Stimulated activated CD4-positive, alpha-beta T cell treated with anti-CD3 and anti-CD28 coated beads, TNF-alpha, amount 100 ng/mL, for 1 hour (primary cell): ENCODE measurements at regions not wholly inside any gene's neighbourhood (a gene's known extent, or its start where the extent isn't known, plus 50 kb on each side); places are given as distances from the start of the nearest gene placed in this dataset.
A peak's percentile ranks its signal among the peaks of the same experiment; 100 is the strongest.

Source experiments
- DNase-seq, 3 donors: peaks; one replicate each; pipeline ENCODE4 v3.0.0-alpha.2; 2020; ENCODE audit warnings: low read depth in 3 of 3, low spot score in 1 of 3

DNA sequence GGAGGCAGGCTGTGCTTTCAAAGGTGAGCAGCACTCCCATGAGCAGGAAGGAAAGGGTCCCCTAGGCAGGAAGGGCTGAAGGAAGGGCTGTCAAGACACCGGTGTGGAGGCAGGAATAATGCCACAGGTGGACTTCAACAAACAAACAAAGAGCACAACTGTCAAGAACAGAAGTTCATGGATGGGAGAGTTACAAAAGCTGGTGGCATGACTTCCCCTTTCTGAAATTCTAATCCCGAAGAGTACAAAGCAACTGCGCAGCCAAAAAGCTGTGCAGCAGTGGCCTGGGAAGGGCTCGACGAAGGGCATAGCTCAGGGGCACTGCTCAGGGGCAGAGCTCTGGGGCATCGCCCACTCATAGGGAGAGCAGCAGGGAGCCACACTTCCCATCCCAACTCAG, 582.3 kb upstream of the DIPK2B start:
- DNase-seq, result no peak

- no peak for DNase-seq
These were observed 581.4 kb upstream of the DIPK2B start for GRCh38 chrX:45781901-45782553.

DNA sequence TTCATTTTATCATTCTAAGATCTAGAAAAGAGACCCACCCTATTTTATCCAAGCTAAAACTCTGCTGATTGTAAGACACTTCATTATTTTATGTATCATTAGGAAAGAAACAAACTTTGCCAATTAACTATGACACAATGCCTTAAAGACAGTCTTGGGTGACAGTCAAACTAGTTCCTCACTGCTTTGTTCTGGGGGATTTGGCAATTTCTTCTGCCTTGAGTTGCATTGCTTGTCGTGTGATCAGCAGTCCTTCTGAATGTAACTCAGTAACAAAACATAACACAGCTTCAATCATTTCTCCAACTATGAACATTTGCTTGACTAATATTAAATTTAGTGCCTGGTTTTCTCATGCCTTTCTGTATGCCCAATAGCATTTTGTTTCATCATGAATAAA, 577.9 kb upstream of the DIPK2B start:
- no peak for DNase-seq

DNA sequence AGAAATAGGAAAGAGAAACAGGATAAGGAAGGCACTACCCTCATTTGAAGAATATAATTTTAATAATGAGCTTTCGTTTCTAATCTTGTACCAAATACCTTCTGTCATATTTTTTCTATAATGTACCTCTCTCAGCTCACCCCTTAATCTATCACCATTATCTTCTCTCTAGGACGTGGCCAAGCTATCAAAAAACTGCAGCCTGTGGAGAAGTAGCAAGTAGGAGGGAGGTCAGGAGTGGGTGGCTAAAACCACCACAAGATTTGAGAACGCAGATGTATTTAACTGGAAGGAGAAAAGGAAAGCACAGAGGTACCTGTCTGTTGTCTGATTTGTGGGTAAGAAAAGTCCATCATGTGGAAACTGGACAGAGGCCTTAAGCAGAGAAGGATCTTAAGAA, 576.7 kb upstream of the DIPK2B start:
- DNase-seq, result no peak

- no peak for DNase-seq
These were observed 574.8 kb upstream of the DIPK2B start for GRCh38 chrX:45775468-45775867.

GRCh38 chrX:45774961-45775360, 574.3 kb upstream of the DIPK2B start:
- DNase-seq, result no peak

- DNase-seq, result no peak
These were observed 572.9 kb upstream of the DIPK2B start for GRCh38 chrX:45773572-45773971.

GRCh38 chrX:45771560-45772340, 571.1 kb upstream of the DIPK2B start:
- DNase-seq, result no peak

- DNase-seq, result no peak
These were observed 570.4 kb upstream of the DIPK2B start for GRCh38 chrX:45771114-45771513.

DNA sequence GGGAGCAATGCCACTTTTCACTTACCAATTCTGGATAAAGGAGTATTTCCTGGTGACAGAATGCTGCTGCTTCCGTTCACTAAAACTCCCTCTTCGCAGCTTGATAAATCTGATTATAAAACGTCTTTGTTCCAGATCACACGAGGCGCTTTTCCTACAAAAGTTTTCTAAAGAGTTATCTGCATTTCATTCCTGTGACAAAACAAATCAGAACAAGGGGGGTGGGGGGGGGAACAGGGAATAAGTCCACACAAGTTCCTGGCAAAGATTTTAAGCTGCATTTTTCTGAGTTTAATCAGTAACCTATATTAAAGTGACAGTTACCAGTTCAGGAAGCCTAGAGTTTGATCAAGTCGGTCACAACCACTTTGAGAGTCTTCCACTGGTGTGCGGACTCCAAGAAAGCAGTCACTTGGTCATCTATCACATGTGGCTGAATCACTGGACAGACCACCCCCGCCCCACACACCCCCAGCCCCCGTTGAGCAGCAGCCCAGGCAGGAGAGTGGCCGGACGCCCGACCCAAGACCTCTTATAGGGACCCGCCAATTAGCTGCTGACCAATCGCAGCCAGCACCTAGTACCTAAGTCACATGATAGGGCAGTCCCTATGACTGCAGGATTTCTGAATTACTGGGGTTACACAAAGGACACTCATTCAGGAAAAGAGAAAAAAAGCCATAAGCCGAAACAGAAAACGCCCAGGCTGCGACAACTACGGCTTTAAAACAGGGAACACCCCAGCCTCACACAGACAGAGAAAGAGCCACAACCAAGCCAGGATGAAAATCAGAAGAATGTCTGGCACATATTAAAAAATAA, 569.3 kb upstream of the DIPK2B start:
- no peak for DNase-seq

DNA sequence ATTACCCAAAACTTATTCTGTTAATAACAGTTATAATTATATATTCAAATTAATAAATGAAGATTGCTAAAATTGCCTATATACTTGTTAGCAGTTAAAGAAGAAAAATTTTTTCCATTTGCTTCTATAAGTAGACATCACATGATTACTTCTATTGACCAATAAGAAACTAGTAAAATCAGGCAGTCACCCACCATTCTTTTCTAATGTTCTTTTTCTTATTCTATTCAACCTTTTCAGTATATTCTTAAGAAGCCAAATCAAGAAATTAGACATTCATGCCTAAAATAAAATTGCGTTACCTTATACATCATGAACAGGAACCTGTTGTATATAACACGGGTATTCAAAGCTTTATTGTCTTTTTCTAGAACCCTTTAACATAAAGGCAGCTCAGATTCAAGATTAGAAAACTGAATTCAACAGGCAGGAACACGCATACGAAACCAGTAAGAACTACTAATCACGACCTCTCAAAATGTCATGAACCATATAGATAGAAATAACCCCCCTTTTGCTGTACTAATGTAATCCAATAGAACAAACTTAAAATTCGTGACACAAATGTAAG, 568.1 kb upstream of the DIPK2B start:
- no peak for DNase-seq

GRCh38 chrX:45766981-45767501, 566.4 kb upstream of the DIPK2B start:
- DNase-seq, result no peak

DNA sequence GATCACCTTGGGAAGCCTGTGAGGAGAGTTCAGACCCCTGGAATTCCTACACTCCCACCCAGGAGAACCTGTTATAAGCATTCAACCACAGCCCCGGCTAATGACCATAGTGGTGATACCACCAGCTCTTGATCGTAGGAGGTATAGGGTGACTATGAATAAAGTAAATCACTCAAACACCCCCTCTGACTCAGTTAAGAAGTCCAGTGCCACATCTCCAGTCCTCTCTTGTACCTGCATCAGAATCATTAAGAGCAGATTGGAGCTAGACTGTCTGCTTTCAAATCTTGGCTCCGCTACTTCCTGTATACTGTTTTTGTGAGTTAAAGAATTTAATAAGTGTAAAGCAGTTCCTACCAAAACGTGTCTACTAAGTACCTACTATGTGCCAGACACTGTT, 565.1 kb upstream of the DIPK2B start:
- no peak for DNase-seq

- DNase-seq, result no peak
These were observed 564.6 kb upstream of the DIPK2B start for GRCh38 chrX:45765281-45765680.

DNA sequence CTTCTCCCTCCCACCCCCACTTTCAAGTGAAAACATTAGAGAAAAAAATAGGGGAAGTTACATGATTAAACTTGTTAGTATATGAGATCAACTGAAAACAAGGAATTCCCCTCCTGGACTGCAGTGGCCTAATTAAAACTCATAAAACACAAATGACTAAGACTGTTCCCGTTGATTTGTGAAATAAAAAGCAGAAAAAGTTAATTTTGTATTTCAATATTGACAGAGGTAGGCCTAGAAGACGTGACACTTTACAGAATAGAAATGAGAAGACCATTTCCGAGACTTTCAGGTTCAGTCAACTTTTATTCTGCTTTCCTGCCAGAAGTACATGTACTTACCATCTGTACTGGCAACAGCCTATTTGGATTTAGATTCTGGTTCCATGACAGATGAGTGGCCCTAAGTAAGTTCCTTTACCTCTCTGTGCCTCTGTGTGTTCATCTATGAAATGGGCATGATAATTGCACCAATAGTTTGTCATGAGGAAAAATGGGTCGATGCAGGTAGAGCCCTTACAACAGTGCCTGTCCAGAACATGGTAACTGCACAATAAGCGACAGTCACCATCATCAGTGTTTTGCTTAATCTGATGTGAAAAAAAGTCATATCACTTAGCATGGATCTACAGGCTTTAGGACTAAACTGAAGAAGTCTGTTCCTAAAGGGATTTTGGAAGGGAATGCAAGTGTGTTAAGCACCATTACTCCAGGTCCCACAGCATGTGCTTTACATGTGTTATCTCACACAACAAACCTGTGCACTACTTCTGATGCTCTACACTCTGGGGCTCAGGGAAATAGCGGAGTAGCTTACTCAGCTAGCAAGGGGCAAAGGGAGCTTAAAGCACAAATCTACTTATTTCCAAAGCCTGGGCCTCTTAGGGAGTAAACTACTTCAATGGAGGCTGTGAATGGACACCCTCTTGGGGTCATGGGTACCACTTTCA, 562.3 kb upstream of the DIPK2B start:
- no peak for DNase-seq

GRCh38 chrX:45761920-45762319, 561.2 kb upstream of the DIPK2B start:
- no peak for DNase-seq

- DNase-seq, result no peak
These were observed 559.6 kb upstream of the DIPK2B start for GRCh38 chrX:45760187-45760742.

GRCh38 chrX:45758738-45759397, 558.2 kb upstream of the DIPK2B start:
- no peak for DNase-seq

DNA sequence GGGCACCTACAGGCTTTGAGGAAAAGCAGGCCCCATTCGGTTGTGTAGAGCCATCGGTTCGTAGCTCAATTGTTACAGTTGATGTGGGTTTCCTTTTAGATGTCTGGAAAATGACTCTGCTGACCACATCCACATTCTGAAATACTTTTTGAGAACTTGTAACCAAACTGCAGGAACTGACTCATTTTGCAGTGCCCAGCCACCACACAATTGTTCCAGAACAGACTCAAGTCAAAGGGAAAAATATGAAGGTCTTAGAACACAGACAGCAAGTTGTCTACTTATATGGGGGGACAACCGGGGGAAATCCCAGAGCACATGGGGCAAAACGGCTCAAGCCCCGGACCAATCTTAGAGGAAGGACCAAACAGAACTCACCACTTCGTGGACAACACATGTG, 557.6 kb upstream of the DIPK2B start:
- DNase-seq, result peak in 1 of 3 donors; percentile 11
